Femur (tissue), 1 donor: ENCODE measurements at regions not wholly inside any gene's neighbourhood (a gene's known extent, or its start where the extent isn't known, plus 50 kb on each side); places are given as distances from the start of the nearest gene placed in this dataset.

Experiments used
- DNase-seq: peaks from one replicate; pipeline ENCODE4 v3.0.0-alpha.2; 2017

DNA sequence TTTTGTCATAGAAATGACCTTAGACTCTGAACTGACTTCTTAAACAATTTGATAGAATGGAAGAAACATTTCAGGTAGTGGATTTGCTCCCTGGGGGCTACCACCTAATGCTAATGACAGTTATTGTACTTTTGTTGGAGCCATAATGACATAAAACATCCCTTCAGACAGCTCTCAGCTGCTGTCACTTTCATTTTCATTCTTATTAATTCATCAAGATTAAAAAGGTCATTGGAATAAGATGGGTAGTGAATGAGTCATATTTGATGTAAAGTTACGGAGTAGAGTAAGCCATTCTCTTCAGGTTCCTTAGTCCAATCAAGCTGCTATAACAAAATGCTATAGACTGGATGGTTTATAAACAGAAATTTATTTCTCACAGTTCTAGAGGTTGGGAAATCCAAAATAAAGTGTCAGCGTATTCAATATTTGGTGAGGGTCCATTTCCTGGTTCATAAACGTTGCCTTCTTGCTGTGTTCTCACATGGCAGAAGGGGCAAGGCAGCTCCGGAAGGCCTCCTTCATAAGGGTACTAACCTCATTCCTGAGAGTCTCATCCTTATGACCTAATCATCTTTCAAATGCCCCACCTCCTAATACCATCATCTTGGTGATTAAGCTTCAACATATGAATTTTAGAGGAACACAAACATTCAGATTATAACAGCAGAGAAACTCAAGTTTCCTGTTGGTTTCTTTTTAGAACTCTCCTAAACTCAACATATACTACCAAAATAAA is 268.5 kb downstream of the ARAP2 start:
- DNase-seq, result no peak

GRCh38 chr4:35978551-35978950 is 265.8 kb downstream of the ARAP2 start:
- DNase-seq, result no peak

DNA sequence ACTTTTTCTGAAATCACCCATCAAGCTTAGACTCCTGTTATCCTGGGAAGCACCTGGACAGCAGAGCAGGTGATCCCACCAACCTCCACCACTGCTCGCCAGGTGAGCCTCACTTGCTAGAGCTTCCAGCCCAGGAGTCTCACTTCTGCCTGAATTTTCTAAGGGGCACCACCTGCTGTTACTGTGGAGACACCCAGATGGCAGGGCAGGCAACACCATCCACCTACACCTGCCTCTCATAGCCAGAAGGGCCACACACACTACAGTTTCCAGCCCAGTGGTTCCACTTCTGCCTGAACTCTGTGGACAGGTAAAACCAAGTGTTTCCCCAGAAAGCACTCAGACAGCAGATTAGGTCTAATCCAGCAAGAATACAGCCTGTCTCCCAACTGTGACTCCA is 262.0 kb downstream of the ARAP2 start:
- DNase-seq, result no peak

DNA sequence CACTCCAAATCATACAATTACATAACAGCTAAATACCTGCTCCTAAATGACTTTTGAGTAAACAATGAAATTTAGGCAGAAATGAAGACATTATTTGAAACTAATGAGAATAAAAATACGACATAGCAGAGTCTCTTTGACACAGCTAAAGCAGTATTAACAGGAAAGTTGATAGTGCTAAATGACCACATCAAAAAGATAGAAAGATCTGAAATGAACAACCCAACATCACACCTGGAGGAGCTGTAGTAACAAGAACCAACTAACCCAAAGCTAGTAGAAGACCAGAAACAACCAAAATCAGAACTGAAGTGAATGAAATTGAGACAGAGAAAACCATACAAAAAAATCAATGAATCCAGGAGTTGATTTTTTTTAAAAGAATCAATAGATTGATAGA is 257.8 kb downstream of the ARAP2 start:
- no peak for DNase-seq

DNA sequence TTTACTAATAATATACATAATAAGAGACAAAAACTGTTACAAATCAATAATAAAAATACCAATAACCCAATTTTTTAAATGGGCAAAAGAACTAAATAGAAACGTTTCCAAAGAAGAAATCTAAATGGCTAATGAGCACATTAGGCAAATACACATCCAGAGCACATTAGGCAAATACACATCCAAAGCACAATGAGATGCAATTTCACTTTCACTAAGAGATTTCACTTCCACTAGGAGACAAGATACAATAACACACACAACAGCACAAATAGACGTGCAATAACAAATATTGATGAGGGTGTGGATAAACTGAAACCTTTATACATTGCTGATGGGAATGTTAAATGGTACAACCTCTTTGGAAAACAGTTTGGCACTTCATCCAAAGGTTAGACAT is 250.7 kb downstream of the ARAP2 start:
- DNase-seq, result no peak

DNA sequence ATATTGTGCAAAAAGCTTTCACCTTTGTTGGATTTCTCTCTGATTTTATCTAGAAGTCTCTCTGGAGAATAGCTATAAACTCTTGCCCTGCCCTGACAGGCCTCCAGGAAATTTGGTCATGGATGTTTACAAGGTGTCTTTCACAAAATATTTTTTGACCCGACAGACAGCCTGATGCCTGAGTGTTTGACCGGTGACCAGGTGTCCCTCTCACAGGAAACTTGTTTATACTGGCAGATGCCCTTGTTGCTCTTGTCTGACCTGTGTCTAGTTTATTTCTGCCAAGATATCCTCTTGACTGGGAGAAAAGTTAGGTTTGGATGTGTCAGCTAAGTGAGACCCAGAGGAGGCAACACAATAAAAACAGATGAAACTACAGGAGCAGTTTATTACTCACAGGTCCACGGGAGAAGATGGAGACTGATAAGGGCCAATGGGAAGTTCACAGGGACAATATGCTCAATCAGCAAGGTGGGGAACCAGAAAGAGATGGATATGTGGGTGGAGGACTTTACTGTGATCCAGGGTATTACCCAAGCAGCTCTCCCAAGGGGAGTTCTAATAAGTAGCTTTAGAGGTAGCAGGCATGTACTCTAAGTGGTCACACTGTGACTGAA is 243.3 kb downstream of the ARAP2 start:
- DNase-seq, result no peak

GRCh38 chr4:36003051-36003450 is 241.3 kb downstream of the ARAP2 start:
- no peak for DNase-seq

GRCh38 chr4:36004204-36004851 is 240.0 kb downstream of the ARAP2 start:
- no peak for DNase-seq

GRCh38 chr4:36006226-36006625 is 238.1 kb downstream of the ARAP2 start:
- DNase-seq, result no peak

GRCh38 chr4:36010397-36010929 is 233.9 kb downstream of the ARAP2 start:
- no peak for DNase-seq

- DNase-seq, result no peak
Observed at GRCh38 chr4:36011381-36011780, 232.9 kb downstream of the ARAP2 start.

DNA sequence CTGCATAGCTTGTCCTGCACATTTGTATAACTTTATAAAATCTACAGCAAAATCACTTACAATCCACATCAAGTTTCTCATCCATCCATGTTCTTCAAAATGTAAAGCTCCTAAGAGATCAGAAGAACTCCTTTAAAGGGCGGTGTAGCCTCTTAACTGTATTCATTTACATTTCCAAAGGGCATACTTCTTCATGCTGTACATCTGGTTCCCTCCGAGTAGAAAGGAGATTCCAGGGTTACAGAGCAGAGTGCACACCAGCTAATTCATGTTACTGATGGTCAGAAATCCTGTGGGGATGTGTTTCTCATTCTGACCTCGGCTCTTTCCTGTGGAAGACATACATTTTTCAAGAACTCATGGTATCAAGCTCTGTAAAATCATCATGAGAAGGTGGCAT is 231.8 kb downstream of the ARAP2 start:
- DNase-seq, result no peak

DNA sequence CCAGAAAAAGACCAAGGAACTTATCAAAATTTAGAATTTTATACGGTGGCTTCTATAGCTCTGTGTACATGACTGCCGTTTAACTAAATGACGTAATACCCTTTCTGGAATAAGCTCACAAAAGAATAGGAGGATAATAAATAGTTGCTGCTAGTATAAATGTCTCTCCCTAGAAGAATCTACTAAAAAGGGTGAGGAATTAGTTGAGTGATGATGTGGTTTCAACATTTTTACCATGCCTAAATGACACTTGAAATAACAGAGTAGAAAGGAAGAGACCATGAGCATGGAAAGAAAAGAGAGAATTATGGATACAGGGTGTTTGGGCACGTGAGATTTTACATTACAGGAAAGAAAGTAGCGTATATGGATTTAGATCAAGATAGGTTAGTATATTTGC is 231.1 kb downstream of the ARAP2 start:
- no peak for DNase-seq
